ENCODE measurements at regions not wholly inside any gene's neighbourhood (a gene's known extent, or its start where the extent isn't known, plus 50 kb on each side); places are given as distances from the start of the nearest gene placed in this dataset.

GRCh38 chr7:85525676-85526075 lies 338.8 kb upstream of the SEMA3D start:
- DNase-seq (ENCODE audit: low spot score) = no peak

DNA sequence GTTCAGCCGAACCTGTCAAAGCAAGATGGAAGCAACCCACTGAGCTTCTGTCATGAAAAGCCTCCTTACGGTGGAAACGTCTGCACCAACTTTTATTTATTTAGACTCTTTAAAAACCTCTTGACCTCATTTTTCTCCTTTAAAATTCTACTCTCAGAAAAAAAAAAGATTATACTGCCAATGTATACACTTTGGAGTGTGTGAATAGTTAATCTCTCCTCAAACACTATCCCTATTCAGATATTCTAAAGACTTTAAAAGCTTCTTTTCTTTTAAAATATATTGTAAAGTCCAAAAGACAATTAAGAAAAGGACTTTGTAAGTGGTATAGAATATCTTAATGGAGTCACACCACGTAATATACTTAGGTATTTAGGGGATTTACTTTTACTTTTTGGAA lies 335.2 kb upstream of the SEMA3D start:
- Mint-ChIP-seq H3K4me1 (ENCODE audit: low read depth) (peaks cover 24% of the 10 kb centered on the region), H3K36me3 (ENCODE audit: low read depth) (peaks cover 1% of the 10 kb centered on the region), H3K27ac (ENCODE audit: unreplicated experiment) (no peak overlapping the region), H3K9me3 (ENCODE audit: low read depth) (no peaks in the 10 kb centered on the region), H3K27me3 (ENCODE audit: low read depth) (no peaks in the 10 kb centered on the region), H3K4me3 (ENCODE audit: unreplicated experiment) (no peak overlapping the region)
- DNase-seq (ENCODE audit: low spot score) = no peak
- TF ChIP-seq, protein P1, sequence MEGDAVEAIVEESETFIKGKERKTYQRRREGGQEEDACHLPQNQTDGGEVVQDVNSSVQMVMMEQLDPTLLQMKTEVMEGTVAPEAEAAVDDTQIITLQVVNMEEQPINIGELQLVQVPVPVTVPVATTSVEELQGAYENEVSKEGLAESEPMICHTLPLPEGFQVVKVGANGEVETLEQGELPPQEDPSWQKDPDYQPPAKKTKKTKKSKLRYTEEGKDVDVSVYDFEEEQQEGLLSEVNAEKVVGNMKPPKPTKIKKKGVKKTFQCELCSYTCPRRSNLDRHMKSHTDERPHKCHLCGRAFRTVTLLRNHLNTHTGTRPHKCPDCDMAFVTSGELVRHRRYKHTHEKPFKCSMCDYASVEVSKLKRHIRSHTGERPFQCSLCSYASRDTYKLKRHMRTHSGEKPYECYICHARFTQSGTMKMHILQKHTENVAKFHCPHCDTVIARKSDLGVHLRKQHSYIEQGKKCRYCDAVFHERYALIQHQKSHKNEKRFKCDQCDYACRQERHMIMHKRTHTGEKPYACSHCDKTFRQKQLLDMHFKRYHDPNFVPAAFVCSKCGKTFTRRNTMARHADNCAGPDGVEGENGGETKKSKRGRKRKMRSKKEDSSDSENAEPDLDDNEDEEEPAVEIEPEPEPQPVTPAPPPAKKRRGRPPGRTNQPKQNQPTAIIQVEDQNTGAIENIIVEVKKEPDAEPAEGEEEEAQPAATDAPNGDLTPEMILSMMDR (IDR thresholded peaks at IDR 0.05) = no peak

More at GRCh38 chr7:85525676-85526075, 338.8 kb upstream of the SEMA3D start:
- H3K4me1 Mint-ChIP-seq (ENCODE audit: low read depth) = peaks cover 41% of the 10 kb centered on the region
- no peaks in the 10 kb centered on the region for H3K9me3 Mint-ChIP-seq (ENCODE audit: low read depth)
- H3K27ac Mint-ChIP-seq (ENCODE audit: unreplicated experiment) = no peak overlapping the region
- H3K36me3 Mint-ChIP-seq (ENCODE audit: low read depth) = no peaks in the 10 kb centered on the region
- H3K27me3 Mint-ChIP-seq (ENCODE audit: low read depth) = no peaks in the 10 kb centered on the region
- TF ChIP-seq, protein P1 (IDR thresholded peaks at IDR 0.05) = no peak
- H3K4me3 Mint-ChIP-seq (ENCODE audit: unreplicated experiment) = no peak overlapping the region

GRCh38 chr7:85521108-85521694 lies 334.3 kb upstream of the SEMA3D start:
- Mint-ChIP-seq H3K27ac (ENCODE audit: unreplicated experiment) (no peak overlapping the region), H3K4me3 (ENCODE audit: unreplicated experiment) (no peak overlapping the region), H3K4me1 (ENCODE audit: low read depth) (peaks cover 28% of the 10 kb centered on the region), H3K27me3 (ENCODE audit: low read depth) (no peaks in the 10 kb centered on the region), H3K9me3 (ENCODE audit: low read depth) (no peaks in the 10 kb centered on the region), H3K36me3 (ENCODE audit: low read depth) (peaks cover 1% of the 10 kb centered on the region)
- TF ChIP-seq, protein P1 (IDR thresholded peaks at IDR 0.05) = no peak
- no peak for DNase-seq (ENCODE audit: low spot score)

DNA sequence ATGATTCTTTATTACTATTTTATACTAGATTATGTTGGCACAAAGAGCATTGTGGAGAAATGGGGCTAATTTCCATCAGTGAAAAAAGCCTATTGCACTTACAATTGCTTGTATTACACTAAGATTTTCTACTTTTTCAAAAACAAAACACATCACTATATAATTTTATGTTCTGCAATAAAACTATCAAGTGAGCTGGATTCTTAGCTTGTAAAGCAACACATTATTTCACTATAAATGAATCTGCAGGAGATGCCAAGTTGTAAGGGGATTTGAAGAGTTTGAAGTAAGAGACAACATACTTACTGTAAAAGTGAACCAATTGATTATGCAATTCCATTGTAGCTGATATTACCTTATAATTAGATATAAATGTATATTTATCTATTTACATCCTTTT lies 333.3 kb upstream of the SEMA3D start:
- Mint-ChIP-seq H3K9me3 (ENCODE audit: low read depth) (no peaks in the 10 kb centered on the region), H3K27me3 (ENCODE audit: low read depth) (no peaks in the 10 kb centered on the region), H3K36me3 (ENCODE audit: low read depth) (peaks cover 1% of the 10 kb centered on the region), H3K4me1 (ENCODE audit: low read depth) (peaks cover 28% of the 10 kb centered on the region), H3K4me3 (ENCODE audit: unreplicated experiment) (no peak overlapping the region), H3K27ac (ENCODE audit: unreplicated experiment) (no peak overlapping the region)
- DNase-seq (ENCODE audit: low spot score) = no peak
- TF ChIP-seq, protein P1 (IDR thresholded peaks at IDR 0.05) = no peak

GRCh38 chr7:85516675-85517074 lies 329.8 kb upstream of the SEMA3D start:
- no peak for DNase-seq (ENCODE audit: low spot score)
- Mint-ChIP-seq H3K9me3 (ENCODE audit: low read depth) (peaks cover 4% of the 10 kb centered on the region), H3K4me3 (ENCODE audit: unreplicated experiment) (no peak overlapping the region), H3K27me3 (ENCODE audit: low read depth) (no peaks in the 10 kb centered on the region), H3K36me3 (ENCODE audit: low read depth) (peaks cover 1% of the 10 kb centered on the region), H3K4me1 (ENCODE audit: low read depth) (peaks cover 30% of the 10 kb centered on the region), H3K27ac (ENCODE audit: unreplicated experiment) (no peak overlapping the region)
- TF ChIP-seq, protein P1 (IDR thresholded peaks at IDR 0.05) = no peak
